Tibial artery (tissue), 4 donors: ENCODE measurements at regions not wholly inside any gene's neighbourhood (a gene's known extent, or its start where the extent isn't known, plus 50 kb on each side); places are given as distances from the start of the nearest gene placed in this dataset.

Source experiments
- DNase-seq, 2 donors: peaks; one replicate each; pipeline ENCODE4 v3.0.0-alpha.2; 2019
- H3K27ac ChIP-seq, 2 donors: fragments of 200-600 bp; sonication (generic) in 1 of 2; 1 replicate in 1 of 2; 2 replicates in 1 of 2; pipeline ENCODE4 v1.5.1; 2018 to 2019; ENCODE audit warnings: mild to moderate bottlenecking in 1 of 2
- H3K27me3 ChIP-seq, 2 donors: fragments of 200-600 bp; sonication (generic) in 1 of 2; one replicate each; pipeline versions ENCODE4 v1.5.1 to v1.6.0; 2016 to 2019
- H3K36me3 ChIP-seq, 3 donors: fragments of 200-600 bp; sonication (generic) in 2 of 3; one replicate each; pipeline ENCODE4 v1.5.1; 2016 to 2019; ENCODE audit warnings: mild to moderate bottlenecking in 2 of 3
- H3K4me1 ChIP-seq, 4 donors: fragments of 200-600 bp; sonication (generic) in 2 of 4; 1 replicate in 3 of 4; 2 replicates in 1 of 4; pipeline ENCODE4 v1.5.1; 2016 to 2019
- H3K4me3 ChIP-seq, 2 donors: fragments of 200-600 bp; sonication (generic) in 1 of 2; 1 replicate in 1 of 2; 2 replicates in 1 of 2; pipeline ENCODE4 v1.5.1; 2018 to 2019; ENCODE audit warnings: mild to moderate bottlenecking in 2 of 2
- H3K9me3 ChIP-seq, 3 donors: fragments of 200-600 bp; sonication (generic) in 1 of 3; one replicate each; pipeline ENCODE4 v1.5.1; 2016 to 2019
- intact Hi-C: fragments of 100-400 bp; cut with DNase I; formaldehyde crosslinking; loops from one replicate; pipeline ENCODE4 v1.15.0; 2023; ENCODE audit warnings: low total_unique reads
- TF ChIP-seq, protein P1 (sequence below), 2 experiments: fragments of 200-600 bp in 1 of 2; fragments of 450-650 bp in 1 of 2; IDR thresholded peaks; one replicate each; pipeline ENCODE4 v1.5.1; 2017 to 2019; ENCODE audit warnings: antibody characterized with exemption in 2 of 2, mild to moderate bottlenecking in 1 of 2, moderate library complexity in 1 of 2

DNA sequence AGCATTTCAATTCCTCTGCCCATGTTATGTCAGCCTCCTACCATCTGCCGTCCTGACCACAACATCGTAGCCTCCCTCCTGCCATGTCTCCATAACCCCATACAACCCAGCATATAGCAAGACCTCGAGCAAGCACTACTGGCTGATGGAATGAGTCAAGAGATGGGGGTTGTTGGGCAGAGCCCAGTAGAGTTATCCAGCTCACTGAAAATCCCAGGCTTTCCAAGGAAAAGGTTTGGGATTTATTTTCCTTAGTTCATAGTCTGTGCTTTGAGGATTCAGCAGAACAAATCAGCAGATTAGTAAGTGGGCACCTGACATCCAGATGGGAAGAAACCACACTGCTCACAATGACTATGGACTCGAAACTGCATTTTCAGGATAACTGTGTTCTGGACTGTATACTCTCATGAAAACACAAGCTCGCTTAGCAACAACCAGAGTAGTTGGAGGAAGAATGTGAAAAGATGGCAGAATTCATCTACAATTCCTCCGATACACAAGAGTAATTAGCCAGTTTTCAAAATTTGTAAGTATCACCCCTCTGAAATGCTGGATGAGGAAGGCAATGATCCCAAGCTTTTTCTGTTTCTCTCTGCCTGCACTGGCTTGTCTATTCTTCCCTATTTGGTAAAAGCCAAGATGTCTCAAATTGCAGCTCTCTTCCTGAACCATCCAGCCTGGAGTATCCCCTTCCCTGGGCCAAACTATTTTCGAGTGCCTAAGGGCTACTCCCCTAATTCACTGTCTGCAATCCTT, 186.2 kb upstream of the TBL1X start:
- H3K4me3 ChIP-seq, result no peak overlapping the region
- no peaks in the 10 kb centered on the region for H3K36me3 ChIP-seq
- no peaks in the 10 kb centered on the region for H3K27me3 ChIP-seq
- TF ChIP-seq, protein P1, sequence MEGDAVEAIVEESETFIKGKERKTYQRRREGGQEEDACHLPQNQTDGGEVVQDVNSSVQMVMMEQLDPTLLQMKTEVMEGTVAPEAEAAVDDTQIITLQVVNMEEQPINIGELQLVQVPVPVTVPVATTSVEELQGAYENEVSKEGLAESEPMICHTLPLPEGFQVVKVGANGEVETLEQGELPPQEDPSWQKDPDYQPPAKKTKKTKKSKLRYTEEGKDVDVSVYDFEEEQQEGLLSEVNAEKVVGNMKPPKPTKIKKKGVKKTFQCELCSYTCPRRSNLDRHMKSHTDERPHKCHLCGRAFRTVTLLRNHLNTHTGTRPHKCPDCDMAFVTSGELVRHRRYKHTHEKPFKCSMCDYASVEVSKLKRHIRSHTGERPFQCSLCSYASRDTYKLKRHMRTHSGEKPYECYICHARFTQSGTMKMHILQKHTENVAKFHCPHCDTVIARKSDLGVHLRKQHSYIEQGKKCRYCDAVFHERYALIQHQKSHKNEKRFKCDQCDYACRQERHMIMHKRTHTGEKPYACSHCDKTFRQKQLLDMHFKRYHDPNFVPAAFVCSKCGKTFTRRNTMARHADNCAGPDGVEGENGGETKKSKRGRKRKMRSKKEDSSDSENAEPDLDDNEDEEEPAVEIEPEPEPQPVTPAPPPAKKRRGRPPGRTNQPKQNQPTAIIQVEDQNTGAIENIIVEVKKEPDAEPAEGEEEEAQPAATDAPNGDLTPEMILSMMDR (IDR thresholded peaks at IDR 0.05), result no peak
- intact Hi-C loops, result no loop called here
- no peaks in the 10 kb centered on the region for H3K9me3 ChIP-seq
- H3K4me1 ChIP-seq, result no peaks in the 10 kb centered on the region
- no peak for DNase-seq
- no peak overlapping the region for H3K27ac ChIP-seq

DNA sequence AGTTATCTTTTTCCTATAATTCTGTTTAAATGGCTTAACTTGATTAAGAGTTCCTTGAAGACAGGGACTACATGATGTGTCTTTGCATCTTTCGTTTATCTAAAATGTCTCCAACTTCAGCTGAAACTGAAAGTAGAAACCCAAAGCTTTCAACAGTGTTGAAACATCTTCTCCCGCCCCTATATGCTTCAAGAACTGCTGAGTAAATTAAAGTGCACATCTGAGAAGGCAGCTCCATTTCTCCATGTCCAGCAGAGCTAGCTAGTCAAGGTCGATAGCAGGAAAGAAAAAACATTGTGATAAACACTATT, 185.7 kb upstream of the TBL1X start:
- no peak for DNase-seq
- H3K4me3 ChIP-seq, result no peak overlapping the region
- H3K36me3 ChIP-seq, result no peaks in the 10 kb centered on the region
- no peaks in the 10 kb centered on the region for H3K4me1 ChIP-seq
- H3K27ac ChIP-seq, result no peak overlapping the region
- H3K27me3 ChIP-seq, result no peaks in the 10 kb centered on the region
- TF ChIP-seq, protein P1 (IDR thresholded peaks at IDR 0.05), result no peak
- H3K9me3 ChIP-seq, result no peaks in the 10 kb centered on the region
- intact Hi-C loops, result no loop called here

DNA sequence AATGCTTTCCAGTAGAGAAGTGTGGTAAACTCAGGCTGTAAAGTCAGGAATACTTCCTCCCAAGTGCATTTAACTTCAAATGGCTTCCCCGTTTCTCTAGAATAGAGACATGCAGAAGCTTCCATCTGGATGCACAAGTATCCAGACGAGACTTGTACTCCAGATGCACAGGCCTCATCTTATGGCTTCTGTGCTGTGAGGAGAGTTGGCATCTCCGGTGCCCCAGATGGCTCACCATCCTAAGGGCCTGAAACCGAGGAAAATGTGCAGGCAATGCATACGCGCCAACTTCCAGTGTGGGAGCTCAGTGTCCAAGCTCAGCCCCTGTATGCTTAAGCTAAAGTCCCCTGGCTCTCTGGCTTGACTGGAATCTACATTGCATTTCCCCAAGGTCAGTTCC, 184.0 kb upstream of the TBL1X start:
- Histone ChIP-seq H3K27ac (no peak overlapping the region), H3K4me3 (no peak overlapping the region), H3K4me1 (no peaks in the 10 kb centered on the region), H3K36me3 (no peaks in the 10 kb centered on the region), H3K9me3 (no peaks in the 10 kb centered on the region), H3K27me3 (no peaks in the 10 kb centered on the region)
- TF ChIP-seq, protein P1 (IDR thresholded peaks at IDR 0.05), result no peak
- intact Hi-C loops, result no loop called here
- DNase-seq, result no peak

DNA sequence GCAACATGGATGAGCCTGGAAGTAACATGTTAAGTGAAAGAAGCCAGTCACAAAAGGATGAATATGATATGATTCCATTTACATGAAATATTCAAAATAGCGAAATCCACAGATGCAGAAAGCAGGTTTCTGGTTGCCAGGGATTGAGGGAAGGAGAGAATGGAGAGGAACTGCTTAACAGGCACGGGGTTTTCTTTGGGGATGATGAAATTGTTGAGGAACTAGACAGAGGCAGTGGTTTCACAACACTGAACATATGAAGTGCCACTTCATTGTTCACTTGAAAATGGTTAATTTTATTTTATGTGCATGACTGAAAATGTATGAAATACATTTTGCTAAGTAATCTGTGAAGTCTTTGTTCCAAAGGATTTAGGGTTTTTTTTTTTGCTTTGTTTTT, 182.5 kb upstream of the TBL1X start:
- Histone ChIP-seq H3K27me3 (no peaks in the 10 kb centered on the region), H3K4me1 (no peaks in the 10 kb centered on the region), H3K9me3 (no peaks in the 10 kb centered on the region), H3K27ac (no peak overlapping the region), H3K36me3 (no peaks in the 10 kb centered on the region), H3K4me3 (no peak overlapping the region)
- intact Hi-C loops, result no loop called here
- TF ChIP-seq, protein P1 (IDR thresholded peaks at IDR 0.05), result no peak
- no peak for DNase-seq

DNA sequence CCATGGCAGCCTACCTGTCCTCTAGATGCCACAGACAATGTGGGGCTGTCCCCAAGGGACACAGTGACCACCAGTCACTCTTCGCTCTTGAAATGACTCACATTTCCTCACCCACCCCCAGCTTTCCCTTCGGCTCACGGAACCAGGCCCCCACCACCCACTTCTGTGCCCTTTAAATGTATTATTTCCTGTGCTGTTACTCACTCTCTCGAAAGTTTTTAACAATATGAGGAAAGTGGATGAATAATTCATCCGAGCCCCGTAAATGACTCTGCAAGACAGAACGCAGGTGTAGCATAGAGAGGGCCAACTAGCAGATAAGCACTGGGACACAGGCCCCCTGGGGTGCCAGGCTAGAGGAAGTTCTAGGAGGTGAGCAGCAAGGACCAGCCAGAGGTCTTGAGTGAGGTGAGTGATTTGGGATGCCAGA, 179.5 kb upstream of the TBL1X start:
- TF ChIP-seq, protein P1 (IDR thresholded peaks at IDR 0.05), result no peak
- no peaks in the 10 kb centered on the region for H3K27me3 ChIP-seq
- no peaks in the 10 kb centered on the region for H3K4me1 ChIP-seq
- intact Hi-C loops, result no loop called here
- no peak overlapping the region for H3K27ac ChIP-seq
- H3K4me3 ChIP-seq, result no peak overlapping the region
- no peaks in the 10 kb centered on the region for H3K9me3 ChIP-seq
- DNase-seq, result no peak
- no peaks in the 10 kb centered on the region for H3K36me3 ChIP-seq

DNA sequence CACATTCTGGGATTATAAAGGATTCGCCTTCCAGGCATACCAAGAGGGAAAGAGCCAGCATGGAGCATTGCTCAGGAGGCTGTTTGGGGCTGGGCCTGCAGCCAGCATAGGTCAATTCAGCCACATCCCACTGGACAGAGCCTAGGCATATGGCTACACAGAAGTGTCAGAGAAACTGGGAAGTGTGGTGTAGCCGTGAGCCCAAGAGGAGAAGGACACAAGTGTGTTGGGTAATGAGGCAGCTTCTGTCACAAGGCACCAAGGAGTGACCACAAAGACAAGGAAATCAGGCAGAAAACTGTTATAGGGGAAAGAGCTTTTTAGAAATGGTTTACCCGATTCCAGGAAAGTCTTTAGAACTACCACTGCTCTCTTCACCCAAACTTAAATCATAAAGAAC, 178.6 kb upstream of the TBL1X start:
- DNase-seq, result peak in 1 of 2 donors; percentile 22
- Histone ChIP-seq H3K36me3 (no peaks in the 10 kb centered on the region), H3K9me3 (no peaks in the 10 kb centered on the region), H3K4me1 (no peaks in the 10 kb centered on the region), H3K4me3 (no peak overlapping the region), H3K27me3 (no peaks in the 10 kb centered on the region), H3K27ac (no peak overlapping the region)
- intact Hi-C loops, result no loop called here
- TF ChIP-seq, protein P1 (IDR thresholded peaks at IDR 0.05), result no peak
